ENCODE measurements at regions not wholly inside any gene's neighbourhood (a gene's known extent, or its start where the extent isn't known, plus 50 kb on each side); places are given as distances from the start of the nearest gene placed in this dataset.

- DNase-seq: no peak
These were observed 173.9 kb downstream of the FOXO1 start for GRCh38 chr13:40492511-40492910.

DNA sequence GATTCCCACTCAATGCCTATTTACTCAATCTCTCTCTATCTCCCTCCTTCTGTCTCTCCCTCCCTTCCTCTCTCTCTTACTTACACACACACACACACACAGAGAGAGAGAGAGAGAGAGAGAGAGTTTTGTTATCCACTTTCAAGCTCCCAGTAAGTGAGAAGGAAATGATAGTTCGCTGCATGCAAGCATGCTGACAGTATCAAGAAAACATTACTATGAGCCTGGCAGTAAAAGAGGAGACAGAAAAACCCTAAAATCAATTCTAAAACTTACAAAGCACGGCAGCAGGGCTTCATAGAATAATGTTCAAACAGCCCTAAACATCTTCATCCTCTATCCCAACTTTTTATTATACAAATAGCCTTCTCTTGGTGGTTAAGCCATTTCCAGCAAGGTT, 171.9 kb downstream of the FOXO1 start:
- peak in 1 of 2 donors; percentile 44 for DNase-seq

- DNase-seq: peak in 1 of 2 donors; percentile 57
These were observed 171.4 kb downstream of the FOXO1 start for GRCh38 chr13:40494946-40495620.

GRCh38 chr13:40495621-40496001, 170.8 kb downstream of the FOXO1 start:
- no peak for DNase-seq

GRCh38 chr13:40496035-40496810, 170.2 kb downstream of the FOXO1 start:
- DNase-seq: no peak

DNA sequence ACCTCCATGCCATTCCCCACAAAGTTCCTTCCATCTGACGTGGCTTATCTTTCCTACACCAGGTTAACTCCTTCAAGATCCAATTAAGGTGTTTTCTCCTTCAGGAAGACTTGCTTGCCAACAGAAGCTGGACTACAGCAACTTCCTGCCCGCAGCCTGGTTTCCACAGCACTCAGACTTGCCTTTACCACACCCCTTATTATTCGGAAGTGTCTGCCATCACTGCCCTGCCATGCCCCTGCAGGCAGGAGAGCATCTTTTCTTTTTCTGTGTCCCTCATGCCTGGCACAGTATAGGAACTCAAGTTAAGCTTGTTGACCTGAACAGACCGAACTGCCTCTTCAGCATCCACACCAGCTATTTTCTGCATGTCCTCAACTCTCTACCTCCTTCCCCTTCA, 168.0 kb downstream of the FOXO1 start:
- no peak for DNase-seq

DNA sequence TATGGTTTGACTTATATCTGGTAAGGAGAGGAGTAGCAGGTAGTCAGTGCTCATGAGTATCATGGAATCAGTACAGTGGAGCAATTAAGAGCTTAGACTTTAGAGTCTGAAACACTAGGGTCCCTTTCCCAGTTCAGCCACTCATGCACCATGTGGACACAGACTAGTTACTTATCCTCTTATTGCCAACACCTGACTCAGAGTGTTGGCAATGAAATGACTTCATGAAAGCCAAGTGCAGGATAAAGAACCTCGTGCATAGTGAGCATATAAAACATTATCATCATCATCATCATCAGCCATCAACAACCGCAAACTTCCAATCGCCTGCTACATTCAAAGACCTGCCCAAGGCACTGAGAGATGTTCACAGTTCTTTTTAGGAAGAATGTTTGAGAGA, 164.2 kb downstream of the FOXO1 start:
- DNase-seq: no peak

DNA sequence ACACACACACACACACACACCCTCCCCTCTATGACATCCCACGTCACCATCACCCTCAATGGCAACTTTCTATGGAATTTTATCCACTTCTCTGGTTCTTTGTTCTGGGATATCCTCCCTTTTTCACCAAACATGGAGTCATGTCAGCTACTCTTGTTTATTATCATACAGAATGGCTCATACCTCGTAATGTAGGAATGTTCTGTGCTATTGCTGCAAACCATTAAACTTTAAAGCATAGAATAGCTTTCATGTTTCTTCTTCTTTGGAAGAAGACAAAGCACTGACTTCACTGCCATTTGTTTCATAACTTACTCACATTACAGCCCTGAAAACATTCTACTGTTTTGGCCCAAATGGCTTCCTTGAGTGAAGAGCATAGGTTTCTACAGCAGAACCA, 163.4 kb downstream of the FOXO1 start:
- no peak for DNase-seq

DNA sequence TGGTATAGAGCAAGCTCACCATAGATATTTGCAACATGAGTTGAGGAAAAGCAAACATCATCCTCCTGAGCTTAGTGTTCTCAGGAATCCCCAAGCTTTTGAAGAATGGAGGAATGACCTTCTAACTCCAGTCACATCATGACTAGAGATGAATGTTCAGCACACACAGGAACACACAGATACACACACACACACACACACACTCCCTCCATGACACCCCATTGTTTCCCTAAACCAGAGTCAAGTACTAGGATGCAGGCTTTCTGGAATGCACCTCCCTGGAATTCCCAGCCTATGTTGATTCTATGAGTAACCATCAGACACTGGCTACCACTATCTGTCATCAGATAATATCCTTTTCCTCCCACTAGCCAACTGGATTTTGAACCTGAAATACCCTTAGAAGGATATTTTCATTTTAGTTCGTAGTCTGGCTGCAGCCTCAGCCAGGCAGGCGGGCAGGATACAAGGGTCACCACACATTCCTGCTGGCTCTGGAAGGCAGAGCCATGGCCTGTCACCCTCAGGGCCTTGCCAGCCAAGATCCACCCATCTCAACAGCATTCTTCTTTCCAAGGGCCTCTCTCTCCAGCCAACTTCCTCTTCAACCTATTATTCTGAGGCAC, 162.4 kb downstream of the FOXO1 start:
- DNase-seq: no peak

- DNase-seq: no peak
These were observed 161.8 kb downstream of the FOXO1 start for GRCh38 chr13:40504641-40505040.

DNA sequence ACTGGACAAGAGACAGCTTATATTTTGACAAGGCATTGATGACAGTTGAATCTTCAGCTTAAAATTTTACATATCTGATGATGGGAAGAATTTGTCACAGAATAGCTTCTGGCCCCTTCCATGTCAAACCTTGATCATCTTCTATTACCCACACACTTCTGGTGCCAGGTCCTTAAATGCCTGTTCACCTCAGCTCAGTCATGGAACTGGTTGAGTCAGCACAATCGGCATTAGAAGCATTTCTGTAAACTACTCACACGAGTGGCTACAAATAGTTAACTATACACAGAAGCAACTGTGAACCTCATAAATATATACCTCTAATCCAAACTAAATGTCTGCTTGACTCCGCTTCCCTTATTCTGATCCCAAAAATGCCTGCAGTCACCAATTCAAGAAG, 161.2 kb downstream of the FOXO1 start:
- DNase-seq: no peak
